ENCODE measurements at regions not wholly inside any gene's neighbourhood (a gene's known extent, or its start where the extent isn't known, plus 50 kb on each side); places are given as distances from the start of the nearest gene placed in this dataset.

DNA sequence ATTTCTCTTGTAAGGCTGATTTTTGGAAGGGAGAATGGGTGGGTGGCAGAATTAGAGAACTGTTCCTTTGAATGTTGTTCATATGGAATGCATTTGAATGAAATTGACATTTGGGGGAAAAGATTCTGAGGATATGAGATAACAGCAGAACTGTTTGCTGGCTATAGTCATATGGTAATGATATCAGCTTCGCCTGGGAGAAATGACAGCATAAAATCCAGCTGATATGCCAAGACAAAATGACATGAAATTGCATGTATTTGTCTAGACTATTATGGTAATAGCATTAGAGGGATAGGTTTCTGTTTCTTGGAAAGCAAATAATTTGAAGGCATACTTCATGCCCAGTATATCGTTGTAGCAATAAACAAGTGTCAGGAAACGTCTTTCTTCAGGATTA lies 150.8 kb upstream of the SPATS2L start:
- TF ChIP-seq CTCF (IDR thresholded peaks at IDR 0.05; ENCODE audit: low read depth, low read length, poor library complexity, severe bottlenecking) (no peak), EZH2phosphoT487 (IDR thresholded peaks at IDR 0.05; ENCODE audit: borderline replicate concordance, low read length) (no peak)

Measured in DOHH2 (cell line).